ENCODE measurements at regions not wholly inside any gene's neighbourhood (a gene's known extent, or its start where the extent isn't known, plus 50 kb on each side); places are given as distances from the start of the nearest gene placed in this dataset.

DNA sequence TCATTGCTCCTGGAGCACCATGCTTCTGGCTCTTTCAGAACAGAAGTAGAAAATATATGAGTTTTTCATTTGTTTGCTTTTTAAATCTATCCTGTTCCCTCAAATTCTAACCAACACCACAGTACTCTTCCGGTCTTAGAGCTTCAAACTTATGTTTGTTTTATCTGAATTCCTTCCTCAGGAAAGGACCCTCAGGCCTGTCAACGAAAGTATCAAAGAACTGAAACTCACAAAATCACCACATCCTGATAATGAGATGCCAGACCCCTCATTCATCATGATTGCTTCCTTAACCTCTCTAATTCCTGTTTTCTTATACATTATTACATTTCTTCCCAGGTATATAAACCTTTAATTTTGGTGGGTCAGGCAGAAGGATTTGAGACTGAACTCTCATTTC lies 135.2 kb downstream of the BMS1 start:
- no peak for TF ChIP-seq POLR2A (IDR thresholded peaks at IDR 0.05; ENCODE audit: extremely low read depth, insufficient read length)
- TF ChIP-seq, protein P1, sequence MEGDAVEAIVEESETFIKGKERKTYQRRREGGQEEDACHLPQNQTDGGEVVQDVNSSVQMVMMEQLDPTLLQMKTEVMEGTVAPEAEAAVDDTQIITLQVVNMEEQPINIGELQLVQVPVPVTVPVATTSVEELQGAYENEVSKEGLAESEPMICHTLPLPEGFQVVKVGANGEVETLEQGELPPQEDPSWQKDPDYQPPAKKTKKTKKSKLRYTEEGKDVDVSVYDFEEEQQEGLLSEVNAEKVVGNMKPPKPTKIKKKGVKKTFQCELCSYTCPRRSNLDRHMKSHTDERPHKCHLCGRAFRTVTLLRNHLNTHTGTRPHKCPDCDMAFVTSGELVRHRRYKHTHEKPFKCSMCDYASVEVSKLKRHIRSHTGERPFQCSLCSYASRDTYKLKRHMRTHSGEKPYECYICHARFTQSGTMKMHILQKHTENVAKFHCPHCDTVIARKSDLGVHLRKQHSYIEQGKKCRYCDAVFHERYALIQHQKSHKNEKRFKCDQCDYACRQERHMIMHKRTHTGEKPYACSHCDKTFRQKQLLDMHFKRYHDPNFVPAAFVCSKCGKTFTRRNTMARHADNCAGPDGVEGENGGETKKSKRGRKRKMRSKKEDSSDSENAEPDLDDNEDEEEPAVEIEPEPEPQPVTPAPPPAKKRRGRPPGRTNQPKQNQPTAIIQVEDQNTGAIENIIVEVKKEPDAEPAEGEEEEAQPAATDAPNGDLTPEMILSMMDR (IDR thresholded peaks at IDR 0.05; ENCODE audit: low read depth, low read length), result no peak
- TF ChIP-seq, protein P2, sequence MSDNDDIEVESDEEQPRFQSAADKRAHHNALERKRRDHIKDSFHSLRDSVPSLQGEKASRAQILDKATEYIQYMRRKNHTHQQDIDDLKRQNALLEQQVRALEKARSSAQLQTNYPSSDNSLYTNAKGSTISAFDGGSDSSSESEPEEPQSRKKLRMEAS (IDR thresholded peaks at IDR 0.05; ENCODE audit: low read depth, low read length), result no peak
